Astrocyte of the cerebellum (primary cell): ENCODE measurements at regions not wholly inside any gene's neighbourhood (a gene's known extent, or its start where the extent isn't known, plus 50 kb on each side); places are given as distances from the start of the nearest gene placed in this dataset.

ENCODE experiments used
- DNase-seq: peaks from one replicate; pipeline ENCODE4 v3.0.0-alpha.2; 2011; ENCODE audit warnings: low read depth
- H3K4me3 ChIP-seq: 2 replicates; pipeline ENCODE4 v1.5.1; 2011; ENCODE audit warnings: mild to moderate bottlenecking, low read depth, low read length, moderate library complexity
- in situ Hi-C: cut with HindIII; loops from 2 replicates; pipeline ENCODE4 v1.10.0; 2017; ENCODE audit warnings: low sequenced_read_pairs
- TF ChIP-seq, protein P1 (sequence below): IDR thresholded peaks from 2 replicates; pipeline ENCODE4 v1.5.1; 2012; ENCODE audit warnings: low read length, low read depth, moderate library complexity, mild to moderate bottlenecking; ENCODE audit errors: missing control alignments

DNA sequence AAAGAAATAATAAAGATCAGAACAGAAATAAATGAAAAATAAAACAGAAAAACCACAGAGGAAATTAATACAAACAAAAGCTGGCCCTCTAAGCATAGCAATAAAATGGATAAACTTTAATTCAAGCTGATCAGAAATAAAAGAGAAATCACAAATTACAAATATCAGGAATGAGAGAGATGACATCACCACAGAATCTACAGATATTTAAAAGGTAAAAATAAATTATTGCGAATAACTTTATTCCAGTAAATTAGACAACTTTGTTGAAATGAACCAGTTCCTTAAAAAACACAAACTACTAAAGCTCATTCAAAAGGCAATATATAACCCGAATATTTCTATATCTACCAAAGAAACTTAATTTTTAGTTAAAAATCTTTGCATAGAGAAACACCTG, 131.7 kb downstream of the PPP1R3A start:
- no peak for DNase-seq
- TF ChIP-seq, protein P1, sequence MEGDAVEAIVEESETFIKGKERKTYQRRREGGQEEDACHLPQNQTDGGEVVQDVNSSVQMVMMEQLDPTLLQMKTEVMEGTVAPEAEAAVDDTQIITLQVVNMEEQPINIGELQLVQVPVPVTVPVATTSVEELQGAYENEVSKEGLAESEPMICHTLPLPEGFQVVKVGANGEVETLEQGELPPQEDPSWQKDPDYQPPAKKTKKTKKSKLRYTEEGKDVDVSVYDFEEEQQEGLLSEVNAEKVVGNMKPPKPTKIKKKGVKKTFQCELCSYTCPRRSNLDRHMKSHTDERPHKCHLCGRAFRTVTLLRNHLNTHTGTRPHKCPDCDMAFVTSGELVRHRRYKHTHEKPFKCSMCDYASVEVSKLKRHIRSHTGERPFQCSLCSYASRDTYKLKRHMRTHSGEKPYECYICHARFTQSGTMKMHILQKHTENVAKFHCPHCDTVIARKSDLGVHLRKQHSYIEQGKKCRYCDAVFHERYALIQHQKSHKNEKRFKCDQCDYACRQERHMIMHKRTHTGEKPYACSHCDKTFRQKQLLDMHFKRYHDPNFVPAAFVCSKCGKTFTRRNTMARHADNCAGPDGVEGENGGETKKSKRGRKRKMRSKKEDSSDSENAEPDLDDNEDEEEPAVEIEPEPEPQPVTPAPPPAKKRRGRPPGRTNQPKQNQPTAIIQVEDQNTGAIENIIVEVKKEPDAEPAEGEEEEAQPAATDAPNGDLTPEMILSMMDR = no peak
- in situ Hi-C loops = no loop called here
- no peak overlapping the region for H3K4me3 ChIP-seq

DNA sequence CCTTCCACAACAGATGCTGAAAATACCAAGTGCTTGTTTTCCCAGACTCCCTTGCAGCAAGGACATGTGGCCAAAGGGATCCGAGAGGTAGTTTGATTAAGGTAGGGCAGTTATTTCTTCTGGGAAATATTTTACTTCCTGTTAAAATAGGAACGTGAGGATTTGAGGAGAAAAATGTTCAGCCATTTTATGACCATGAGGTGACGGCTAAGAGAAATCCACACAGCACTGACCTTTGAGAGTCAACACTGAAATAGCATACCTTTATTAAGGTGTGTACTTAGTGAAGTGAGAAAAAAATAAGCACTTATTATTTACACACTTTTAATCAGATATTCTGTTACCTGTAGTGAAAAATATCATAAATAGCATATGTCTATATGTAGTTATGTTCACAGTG, 133.9 kb downstream of the PPP1R3A start:
- no peak overlapping the region for H3K4me3 ChIP-seq
- TF ChIP-seq, protein P1 = no peak
- in situ Hi-C loops = no loop called here
- no peak for DNase-seq

DNA sequence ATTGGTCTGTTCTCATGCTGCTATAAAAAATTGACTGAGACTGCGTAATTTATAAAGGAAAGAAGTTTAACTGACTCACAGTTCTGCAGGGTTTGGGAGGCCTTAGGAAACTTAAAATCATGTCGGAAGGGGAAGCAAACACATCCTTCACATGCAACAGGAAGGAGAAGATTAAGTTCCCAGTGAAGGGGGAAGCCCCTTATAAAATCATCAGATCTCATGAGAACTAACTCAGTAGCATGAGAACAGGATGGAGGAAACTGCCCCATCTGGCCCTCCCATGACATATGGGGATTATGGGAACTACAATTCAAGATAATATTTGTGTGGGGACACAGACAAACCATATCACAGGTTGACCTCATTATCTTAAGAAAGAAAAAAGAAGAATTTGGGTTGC, 134.5 kb downstream of the PPP1R3A start:
- in situ Hi-C loops = no loop called here
- TF ChIP-seq, protein P1 = no peak
- DNase-seq = no peak
- no peak overlapping the region for H3K4me3 ChIP-seq

DNA sequence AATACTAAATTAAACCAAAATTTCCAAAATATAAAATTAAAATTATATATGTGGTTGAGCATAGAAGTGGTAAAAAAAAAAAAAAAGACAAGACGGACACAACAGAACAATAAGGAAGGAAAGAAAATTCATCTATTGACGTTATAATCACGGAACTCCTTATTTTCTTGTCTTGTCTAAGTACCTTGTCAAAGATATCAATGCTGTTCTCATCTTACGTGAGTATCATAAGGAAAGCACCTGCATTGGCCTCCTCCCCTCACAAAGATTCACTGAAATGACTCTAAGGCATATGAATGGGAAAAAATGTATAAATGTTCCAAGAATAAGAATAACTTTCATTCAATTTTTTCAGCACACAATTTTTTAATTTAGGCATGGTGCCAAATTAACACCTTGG, 135.4 kb downstream of the PPP1R3A start:
- TF ChIP-seq, protein P1 = no peak
- DNase-seq = no peak
- in situ Hi-C loops = no loop called here
- H3K4me3 ChIP-seq = no peak overlapping the region

DNA sequence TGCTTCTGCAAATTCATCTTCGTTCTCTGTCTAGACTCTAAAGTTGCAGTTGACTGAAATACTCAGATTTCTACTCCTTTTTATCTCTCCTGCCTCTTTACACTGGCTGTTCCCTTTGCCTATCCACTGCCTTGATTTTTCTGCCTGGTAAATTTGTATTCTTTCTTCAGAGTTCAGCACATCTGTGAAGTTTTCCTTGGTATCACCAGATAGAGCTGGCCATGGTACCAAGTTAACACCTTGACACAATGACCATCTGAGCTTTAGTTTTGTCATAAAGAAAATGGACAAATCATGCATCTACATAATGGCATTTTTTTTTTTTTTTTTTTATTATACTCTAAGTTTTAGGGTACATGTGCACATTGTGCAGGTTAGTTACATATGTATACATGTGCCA, 143.0 kb downstream of the PPP1R3A start:
- no peak overlapping the region for H3K4me3 ChIP-seq
- no peak for DNase-seq
- in situ Hi-C loops = no loop called here
- TF ChIP-seq, protein P1 = no peak

DNA sequence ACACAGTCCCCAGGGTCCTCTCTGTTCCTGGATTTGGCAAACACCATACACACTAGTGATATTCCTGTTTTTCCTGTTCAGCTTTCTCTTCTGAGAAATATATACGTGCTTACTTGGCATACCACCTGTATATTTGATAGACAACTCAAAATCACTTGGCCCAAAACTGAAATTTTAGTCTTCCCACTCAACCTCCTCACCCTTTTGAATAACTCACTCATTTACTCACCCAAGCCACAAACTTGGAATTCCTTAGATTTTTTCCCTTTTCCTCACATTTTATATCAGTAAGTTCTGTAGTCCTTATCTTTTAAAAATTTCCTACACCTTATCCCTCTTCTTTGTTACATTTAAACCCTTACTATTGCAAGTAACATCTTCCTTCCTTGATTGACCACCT, 143.4 kb downstream of the PPP1R3A start:
- in situ Hi-C loops = no loop called here
- TF ChIP-seq, protein P1 = no peak
- no peak overlapping the region for H3K4me3 ChIP-seq
- DNase-seq = no peak
